RWPE1 (cell line): ENCODE measurements at regions not wholly inside any gene's neighbourhood (a gene's known extent, or its start where the extent isn't known, plus 50 kb on each side); places are given as distances from the start of the nearest gene placed in this dataset.

ENCODE experiments used
- CTCF ChIA-PET: fragments of 350-600 bp; sonication (Branson Sonifier 250); formaldehyde crosslinking; extraction: SDS; loops from one replicate; lab custom pipeline; 2021; lab: Yijun Ruan, JAX
- POLR2A ChIA-PET: fragments of 400-600 bp; formaldehyde crosslinking; extraction: SDS; loops from one replicate; lab custom pipeline; 2020; ENCODE audit warnings: antibody characterized with exemption; ENCODE audit not compliant: low non-redundant PET; lab: Yijun Ruan, JAX
- DNase-seq: peaks from one replicate; pipeline ENCODE4 v3.0.0; 2012; ENCODE audit warnings: low spot score
- H3K27ac ChIP-seq: fragments of 450-650 bp; 2 replicates; pipeline ENCODE4 v1.5.1; 2017
- CTCF ChIP-seq: fragments of 450-650 bp; conservative IDR thresholded peaks from 2 replicates; pipeline ENCODE4 v1.5.1; 2017; ENCODE audit warnings: low read depth, mild to moderate bottlenecking

DNA sequence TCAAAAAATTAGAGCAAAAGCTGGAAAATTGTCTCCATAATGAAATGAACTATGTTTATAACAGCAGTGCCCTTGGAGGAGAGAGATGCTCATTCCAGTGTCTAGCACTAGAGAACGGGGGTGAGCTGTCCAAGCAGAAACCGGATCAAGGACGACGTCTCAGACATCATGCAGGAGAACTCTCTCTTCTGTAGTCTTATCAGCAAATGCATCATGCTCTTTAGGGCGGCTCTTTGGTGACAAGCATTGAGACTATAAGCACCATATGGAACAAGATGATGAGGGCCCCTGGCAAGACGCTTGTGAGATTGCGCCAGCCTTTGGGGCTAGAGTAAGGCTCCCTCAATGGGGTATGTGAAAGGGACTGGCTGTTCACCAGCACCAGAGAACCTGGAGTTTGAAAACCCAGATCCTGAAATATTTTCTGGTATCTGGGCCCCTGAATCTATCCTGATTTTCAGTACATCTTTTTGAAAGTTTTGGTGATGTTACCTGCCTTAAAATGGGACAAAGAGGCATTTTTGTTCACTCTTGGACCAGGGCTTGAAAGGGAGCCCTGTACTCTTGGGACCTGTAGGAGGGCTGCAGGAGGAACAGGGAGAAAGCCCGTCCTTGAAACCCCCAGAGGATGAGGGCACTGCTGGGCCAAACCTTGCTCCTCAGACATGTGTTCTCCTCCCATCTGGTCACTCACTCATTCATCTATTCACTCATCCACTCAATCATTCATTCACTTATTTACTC lies 127.6 kb downstream of the TTLL2 start:
- no peak for DNase-seq
- no peak overlapping the region for H3K27ac ChIP-seq
- POLR2A ChIA-PET = interaction anchor here (0.6 kb wide), 1 partner anchor 82 kb away, joined by 7 read pairs; no protein-coding TSS in a partner anchor
- TF ChIP-seq CTCF = no peak
- CTCF ChIA-PET = interaction anchor here (0.8 kb wide), 1 partner anchor 8 kb away, joined by 3 read pairs; no protein-coding TSS in a partner anchor

GRCh38 chr6:167453082-167453446 lies 128.2 kb downstream of the TTLL2 start:
- no peak for TF ChIP-seq CTCF
- DNase-seq = no peak
- POLR2A ChIA-PET = no interaction called here
- no peak overlapping the region for H3K27ac ChIP-seq
- CTCF ChIA-PET = no interaction called here

- POLR2A ChIA-PET = no interaction called here
- no peak for TF ChIP-seq CTCF
- CTCF ChIA-PET = no interaction called here
Observed at GRCh38 chr6:167454003-167454402, 129.1 kb downstream of the TTLL2 start.

DNA sequence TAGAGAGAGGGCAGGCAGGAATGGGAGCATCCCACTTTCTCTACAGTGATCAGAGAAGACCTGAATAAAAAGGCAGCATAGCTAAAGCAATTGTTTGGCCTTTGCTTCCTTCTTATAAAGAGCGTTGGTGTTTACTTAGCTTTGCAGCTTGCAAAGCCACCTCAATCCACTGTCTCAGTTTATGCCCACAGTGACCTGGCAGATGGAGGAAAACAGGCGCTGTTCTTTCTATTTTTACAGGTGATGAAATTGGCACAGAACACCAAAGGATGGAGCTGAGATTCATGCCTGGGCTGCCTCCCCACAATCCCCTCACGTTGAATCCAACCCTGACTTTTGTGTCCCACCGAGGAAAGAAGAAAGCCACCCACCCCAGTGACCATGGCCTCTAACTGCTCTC lies 130.5 kb downstream of the TTLL2 start:
- CTCF ChIA-PET = interaction anchor here (0.7 kb wide), 1 partner anchor 602 kb away, joined by 3 read pairs; no protein-coding TSS in a partner anchor
- no peak for TF ChIP-seq CTCF
- H3K27ac ChIP-seq = no peak overlapping the region
- POLR2A ChIA-PET = no interaction called here
- DNase-seq = no peak

More at GRCh38 chr6:167454003-167454402, 129.1 kb downstream of the TTLL2 start:
- H3K27ac ChIP-seq = no peak overlapping the region
- DNase-seq = no peak

DNA sequence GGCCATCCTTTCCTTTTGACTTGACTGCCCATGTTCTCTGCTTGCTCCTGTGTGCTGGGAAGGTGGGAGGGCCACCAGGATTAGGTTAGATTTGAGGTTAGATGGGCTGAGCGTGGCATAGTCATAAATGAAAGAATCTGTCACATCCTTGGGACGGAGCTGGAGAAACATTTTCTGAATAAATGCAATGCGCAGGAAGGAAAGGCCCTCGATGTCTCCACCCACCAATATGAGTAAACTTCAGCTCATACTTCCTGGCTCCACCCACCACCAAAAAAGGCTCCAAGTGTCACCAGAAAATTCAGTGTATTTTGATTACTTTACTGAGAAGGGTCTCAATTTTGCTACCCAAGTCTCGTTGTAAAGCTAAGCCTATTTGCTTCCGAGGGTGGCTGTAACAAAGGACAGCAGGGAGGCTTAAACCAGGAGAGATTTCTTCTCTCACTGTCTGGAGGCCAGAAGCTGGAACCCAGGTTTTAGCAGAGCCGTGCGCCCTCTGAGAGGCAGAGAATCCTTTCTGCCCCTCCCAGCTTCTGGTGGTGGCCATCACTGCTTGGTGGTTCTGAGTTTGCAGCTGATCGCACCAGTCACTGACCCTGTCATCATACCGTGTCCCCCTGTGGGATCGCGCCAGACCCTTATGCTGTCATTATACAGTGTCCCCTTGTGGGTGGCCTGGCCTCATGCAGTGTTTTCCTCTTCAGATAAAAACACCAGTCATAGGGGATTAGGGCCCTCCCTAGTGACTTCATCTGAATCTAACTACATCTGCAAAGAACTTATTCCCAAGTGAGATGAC lies 137.8 kb downstream of the TTLL2 start:
- ChIA-PET CTCF (no interaction called here), POLR2A (no interaction called here)
- TF ChIP-seq CTCF = no peak
- no peak for DNase-seq
- H3K27ac ChIP-seq = no peak overlapping the region

DNA sequence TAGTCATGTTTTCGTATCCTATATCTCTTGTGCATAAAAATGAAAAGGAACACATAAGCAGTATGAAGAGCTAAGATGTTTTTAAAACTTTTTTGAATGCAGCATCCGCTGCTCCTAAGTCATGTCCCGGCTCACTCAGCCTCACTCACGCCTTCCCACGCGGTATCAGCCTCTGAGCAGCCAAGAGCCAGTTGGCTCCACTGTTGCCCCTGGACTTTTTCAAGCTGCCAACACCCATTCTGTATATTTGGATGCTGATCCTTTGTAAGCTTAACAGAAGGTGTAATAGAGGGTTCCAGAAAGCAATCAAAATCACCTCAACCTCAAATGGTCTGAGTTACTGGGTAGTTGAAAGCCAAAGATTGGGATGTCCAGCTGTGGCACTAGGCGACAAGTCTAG lies 139.3 kb downstream of the TTLL2 start:
- DNase-seq = no peak
- no peak for TF ChIP-seq CTCF
- CTCF ChIA-PET = interaction anchor here (0.5 kb wide), 1 partner anchor 975 kb away, joined by 3 read pairs; no protein-coding TSS in a partner anchor
- H3K27ac ChIP-seq = no peak overlapping the region
- POLR2A ChIA-PET = no interaction called here
